ENCODE measurements at regions not wholly inside any gene's neighbourhood (a gene's known extent, or its start where the extent isn't known, plus 50 kb on each side); places are given as distances from the start of the nearest gene placed in this dataset.

- H3K4me3 ChIP-seq (ENCODE audit: extremely low read depth in 1 of 4, insufficient read depth in 2 of 4, low read depth in 3 of 4, low read length in 4 of 4): no peak overlapping the region
- no peaks in the 10 kb centered on the region for H4K20me1 ChIP-seq (replicated peaks in 1 of 2; ENCODE audit: control insufficient read depth in 1 of 2, insufficient read depth in 2 of 2, low read length in 2 of 2)
- H2BK15ac ChIP-seq (ENCODE audit: low read length): no peak overlapping the region
- POLR2A ChIA-PET (ENCODE audit: partially characterized antibody): no interaction called here
- no peak overlapping the region for H2BK20ac ChIP-seq (ENCODE audit: low read length)
- H2BK12ac ChIP-seq (ENCODE audit: low read depth, low read length): no peak overlapping the region
- H3K4ac ChIP-seq (replicated peaks; ENCODE audit: insufficient read length, low read depth, low read length): no peak overlapping the region
- H2BK120ac ChIP-seq (replicated peaks; ENCODE audit: low read depth, low read length): no peak overlapping the region
- no peaks in the 10 kb centered on the region for H3K23me2 ChIP-seq (ENCODE audit: low read depth, low read length)
- no peak overlapping the region for H4K5ac ChIP-seq (ENCODE audit: insufficient read length, low read depth, low read length)
- H3K79me1 ChIP-seq (ENCODE audit: low read depth, low read length): no peaks in the 10 kb centered on the region
- H4K8ac ChIP-seq (ENCODE audit: extremely low read depth, insufficient read depth, low read length): no peak overlapping the region
- no peak overlapping the region for H4K91ac ChIP-seq (replicated peaks; ENCODE audit: insufficient read length, low read length)
- no peak overlapping the region for H3K9ac ChIP-seq (replicated peaks in 1 of 4; ENCODE audit: extremely low read depth in 1 of 4, low read depth in 3 of 4, low read length in 3 of 4)
- no peak overlapping the region for H3K14ac ChIP-seq (ENCODE audit: insufficient read length)
- H3K9me3 ChIP-seq (ENCODE audit: insufficient read depth in 2 of 2, low read depth in 1 of 2, low read length in 1 of 2): 0 out of 4 replicates have a peak, but pooled peaks cover 0 to under 1% of the 10 kb centered on the region in 2 experiments
- no peak overlapping the region for H3K18ac ChIP-seq (ENCODE audit: extremely low read depth, low read length)
- FAIRE-seq (no peak), DNase-seq (ENCODE audit: low read depth in 1 of 2, low spot score in 2 of 2) (no peak)
- WGBS, 2 experiments (ENCODE audit: extremely low coverage in 1 of 2, insufficient coverage in 1 of 2, insufficient read length in 1 of 2, insufficient replicate concordance in 2 of 2, low coverage in 1 of 2, low lambda C conversion rate in 2 of 2, missing lambda C conversion rate in 1 of 2): 80 to 100% methylated on average over 1 to 3 of the region's 3 CpGs
- H2AK5ac ChIP-seq (ENCODE audit: low read depth, low read length): no peak overlapping the region
- peaks cover 0 to 7% (median 4%) of the 10 kb centered on the region in 4 experiments; a peak in 3 of 7 replicates for H3K4me1 ChIP-seq (replicated peaks in 1 of 4; ENCODE audit: control insufficient read depth in 3 of 4, insufficient read depth in 4 of 4, low read length in 3 of 4)
- no peaks in the 10 kb centered on the region for H3K79me2 ChIP-seq (ENCODE audit: control insufficient read depth in 1 of 2, insufficient read depth in 2 of 2, low read length in 2 of 2)
- H3K4me2 ChIP-seq (ENCODE audit: insufficient read depth in 1 of 2, low read depth in 2 of 2, low read length in 2 of 2): no peak overlapping the region
- H3K36me3 ChIP-seq (ENCODE audit: control insufficient read depth in 2 of 4, insufficient read depth in 4 of 4, low read length in 3 of 4): no peaks in the 10 kb centered on the region; a peak in 1 of 8 replicates
- no peak overlapping the region for H3K56ac ChIP-seq (replicated peaks; ENCODE audit: insufficient read length, low read depth, low read length)
- H2AFZ ChIP-seq (ENCODE audit: low read length): no peak overlapping the region
- H3K27me3 ChIP-seq (replicated peaks in 1 of 4; ENCODE audit: control insufficient read depth in 3 of 4, extremely low read depth in 1 of 4, insufficient read depth in 3 of 4, low read length in 3 of 4): peaks cover 19 to 50% (median 40%) of the 10 kb centered on the region in 4 experiments
- H2BK5ac ChIP-seq (ENCODE audit: low read depth, low read length): no peak overlapping the region
- no peak overlapping the region for H3K23ac ChIP-seq (ENCODE audit: insufficient read length)
- H3K27ac ChIP-seq (ENCODE audit: low read depth, low read length): no peak overlapping the region
- CTCF ChIA-PET (ENCODE audit: partially characterized antibody): interaction anchor here (1.2 to 3.9 kb wide), 4 partner anchors 19 to 97 kb away, joined by 3 to 13 read pairs (median 6); no protein-coding TSS in a partner anchor
- TF ChIP-seq RAD21 (IDR thresholded peaks at IDR 0.05 in 1 of 2, conservative IDR thresholded peaks at IDR 0.05 in 1 of 2; ENCODE audit: low read depth in 2 of 2, low read length in 2 of 2) (no peak), NANOG (IDR thresholded peaks at IDR 0.05; ENCODE audit: insufficient read depth, low read depth, low read length, poor library complexity, severe bottlenecking) (no peak), ASH2L (IDR thresholded peaks at IDR 0.05; ENCODE audit: low read length) (no peak), EP300 (IDR thresholded peaks at IDR 0.05; ENCODE audit: borderline replicate concordance in 1 of 2, low read depth in 2 of 2, low read length in 2 of 2) (no peak), SRF (IDR thresholded peaks at IDR 0.05; ENCODE audit: low read depth, low read length) (no peak), KDM1A (IDR thresholded peaks at IDR 0.05; ENCODE audit: borderline replicate concordance, low read length) (no peak), SAP30 (IDR thresholded peaks at IDR 0.05; ENCODE audit: insufficient read depth, insufficient replicate concordance, low read length) (no peak), CEBPB (IDR thresholded peaks at IDR 0.05; ENCODE audit: low read depth, low read length) (no peak), SP4 (IDR thresholded peaks at IDR 0.05; ENCODE audit: low read length) (no peak), ZNF274 (IDR thresholded peaks at IDR 0.05; ENCODE audit: borderline replicate concordance, extremely low read depth, low read length) (no peak), BRCA1 (IDR thresholded peaks at IDR 0.05; ENCODE audit: low read depth, low read length) (no peak), GTF2F1 (IDR thresholded peaks at IDR 0.05; ENCODE audit: borderline replicate concordance, low read depth, low read length) (no peak), SP1 (IDR thresholded peaks at IDR 0.05; ENCODE audit: low read depth, low read length) (no peak), JUN (IDR thresholded peaks at IDR 0.05; ENCODE audit: low read depth, low read length) (no peak)
- TF ChIP-seq, protein P1, sequence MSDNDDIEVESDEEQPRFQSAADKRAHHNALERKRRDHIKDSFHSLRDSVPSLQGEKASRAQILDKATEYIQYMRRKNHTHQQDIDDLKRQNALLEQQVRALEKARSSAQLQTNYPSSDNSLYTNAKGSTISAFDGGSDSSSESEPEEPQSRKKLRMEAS (IDR thresholded peaks at IDR 0.05): no peak
Observed at GRCh38 chr22:22129387-22129786, 115.2 kb upstream of the VPREB1 start.
